ENCODE measurements at regions not wholly inside any gene's neighbourhood (a gene's known extent, or its start where the extent isn't known, plus 50 kb on each side); places are given as distances from the start of the nearest gene placed in this dataset.

- TF ChIP-seq GATA2 (IDR thresholded peaks at IDR 0.05; ENCODE audit: low read depth, low read length) (no peak), GATA3 (IDR thresholded peaks at IDR 0.05; ENCODE audit: low read depth, low read length) (no peak)
Observed at GRCh38 chr22:47240116-47240515, 477.7 kb downstream of the TBC1D22A start.
